PC-9 (cell line): ENCODE measurements at regions not wholly inside any gene's neighbourhood (a gene's known extent, or its start where the extent isn't known, plus 50 kb on each side); places are given as distances from the start of the nearest gene placed in this dataset.

Experiments used
- EZH2 ChIP-seq: fragments of 200-600 bp; sonication (generic); IDR thresholded peaks from 2 replicates; pipeline ENCODE4 v1.8.0; 2017; ENCODE audit warnings: antibody characterized with exemption, low read depth
- TF ChIP-seq, protein P1 (sequence below): fragments of 200-600 bp; sonication (generic); conservative IDR thresholded peaks from 2 replicates; pipeline ENCODE4 v1.6.1; 2017; ENCODE audit warnings: mixed run types, antibody characterized with exemption, mild to moderate bottlenecking, moderate library complexity

DNA sequence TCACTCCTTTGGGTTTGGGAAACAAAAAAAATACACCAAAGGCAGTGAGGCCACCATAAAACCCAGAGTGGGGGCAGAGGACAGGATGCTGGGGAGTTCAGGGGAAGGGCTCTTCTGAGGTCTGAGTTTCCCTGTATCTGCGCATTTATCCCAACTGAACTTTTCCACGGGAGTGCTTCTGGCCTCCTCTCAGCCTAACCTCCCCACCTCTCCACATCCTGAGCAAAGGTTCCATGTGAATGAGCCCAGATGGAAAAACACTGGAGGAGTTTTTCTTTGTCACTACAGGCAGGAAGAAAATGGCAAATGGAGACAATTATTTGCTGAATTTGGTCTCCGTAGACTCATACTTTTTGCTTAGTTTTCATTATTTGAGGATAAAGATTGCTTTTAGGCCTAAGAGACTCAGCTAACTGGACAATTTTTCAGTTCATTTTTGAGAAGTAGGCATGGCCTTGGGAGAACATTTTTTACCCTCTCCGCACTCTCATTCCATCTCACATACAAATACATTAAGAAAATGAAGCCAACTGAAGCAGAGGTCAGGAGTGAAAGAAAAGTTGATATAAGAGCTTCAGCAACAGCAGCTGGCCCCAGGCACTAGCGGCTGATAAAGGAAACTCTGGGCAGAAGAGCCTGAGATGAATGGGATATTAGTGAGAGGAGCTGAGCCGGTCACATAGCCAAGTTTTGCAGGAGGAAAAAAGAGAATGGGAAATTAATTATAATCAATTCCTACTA lies 82.6 kb upstream of the CYP1B1 start:
- TF ChIP-seq, protein P1, sequence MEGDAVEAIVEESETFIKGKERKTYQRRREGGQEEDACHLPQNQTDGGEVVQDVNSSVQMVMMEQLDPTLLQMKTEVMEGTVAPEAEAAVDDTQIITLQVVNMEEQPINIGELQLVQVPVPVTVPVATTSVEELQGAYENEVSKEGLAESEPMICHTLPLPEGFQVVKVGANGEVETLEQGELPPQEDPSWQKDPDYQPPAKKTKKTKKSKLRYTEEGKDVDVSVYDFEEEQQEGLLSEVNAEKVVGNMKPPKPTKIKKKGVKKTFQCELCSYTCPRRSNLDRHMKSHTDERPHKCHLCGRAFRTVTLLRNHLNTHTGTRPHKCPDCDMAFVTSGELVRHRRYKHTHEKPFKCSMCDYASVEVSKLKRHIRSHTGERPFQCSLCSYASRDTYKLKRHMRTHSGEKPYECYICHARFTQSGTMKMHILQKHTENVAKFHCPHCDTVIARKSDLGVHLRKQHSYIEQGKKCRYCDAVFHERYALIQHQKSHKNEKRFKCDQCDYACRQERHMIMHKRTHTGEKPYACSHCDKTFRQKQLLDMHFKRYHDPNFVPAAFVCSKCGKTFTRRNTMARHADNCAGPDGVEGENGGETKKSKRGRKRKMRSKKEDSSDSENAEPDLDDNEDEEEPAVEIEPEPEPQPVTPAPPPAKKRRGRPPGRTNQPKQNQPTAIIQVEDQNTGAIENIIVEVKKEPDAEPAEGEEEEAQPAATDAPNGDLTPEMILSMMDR = no peak
- no peak for TF ChIP-seq EZH2
